NCI-H146 treated with DMSO at 0.1 percent for 48 hours (cell line): ENCODE measurements at regions not wholly inside any gene's neighbourhood (a gene's known extent, or its start where the extent isn't known, plus 50 kb on each side); places are given as distances from the start of the nearest gene placed in this dataset.

Experiments
- DNase-seq: peaks from one replicate; lab custom pipeline; 2025; ENCODE audit not compliant: unreplicated experiment; lab: John Stamatoyannopoulos, UW

GRCh38 chr1:8204826-8205225, 113.1 kb upstream of the SLC45A1 start:
- DNase-seq = no peak

- no peak for DNase-seq
These were observed 114.4 kb upstream of the SLC45A1 start for GRCh38 chr1:8203551-8203950.

- DNase-seq = no peak
These were observed 114.9 kb upstream of the SLC45A1 start for GRCh38 chr1:8203056-8203455.

GRCh38 chr1:8202182-8202905, 115.6 kb upstream of the SLC45A1 start:
- no peak for DNase-seq

GRCh38 chr1:8201331-8201861, 116.5 kb upstream of the SLC45A1 start:
- no peak for DNase-seq

GRCh38 chr1:8200317-8201115, 117.4 kb upstream of the SLC45A1 start:
- no peak for DNase-seq

GRCh38 chr1:8198522-8198921, 119.4 kb upstream of the SLC45A1 start:
- no peak for DNase-seq

GRCh38 chr1:8197493-8198282, 120.2 kb upstream of the SLC45A1 start:
- no peak for DNase-seq

GRCh38 chr1:8194481-8195227, 123.3 kb upstream of the SLC45A1 start:
- DNase-seq = no peak

GRCh38 chr1:8193840-8194406, 124.0 kb upstream of the SLC45A1 start:
- DNase-seq = no peak

GRCh38 chr1:8191474-8191873, 126.4 kb upstream of the SLC45A1 start:
- DNase-seq = no peak

GRCh38 chr1:8189931-8190483, 127.9 kb upstream of the SLC45A1 start:
- DNase-seq = no peak

- no peak for DNase-seq
These were observed 132.5 kb upstream of the SLC45A1 start for GRCh38 chr1:8185400-8185799.

GRCh38 chr1:8184301-8184700, 133.6 kb upstream of the SLC45A1 start:
- DNase-seq = no peak

- DNase-seq = no peak
These were observed 135.7 kb upstream of the SLC45A1 start for GRCh38 chr1:8182034-8182761.

- no peak for DNase-seq
These were observed 138.7 kb upstream of the SLC45A1 start for GRCh38 chr1:8179132-8179793.

- DNase-seq = no peak
These were observed 141.6 kb upstream of the SLC45A1 start for GRCh38 chr1:8176279-8176678.

GRCh38 chr1:8174807-8175206, 143.1 kb upstream of the SLC45A1 start:
- no peak for DNase-seq
